GM12892 (cell line): ENCODE measurements at regions not wholly inside any gene's neighbourhood (a gene's known extent, or its start where the extent isn't known, plus 50 kb on each side); places are given as distances from the start of the nearest gene placed in this dataset.

ENCODE experiments used
- POLR2AphosphoS5 ChIP-seq: IDR thresholded peaks from 2 replicates; pipeline ENCODE4 v1.6.1; 2011; ENCODE audit warnings: low read depth, low read length, control low read depth
- TAF1 ChIP-seq: IDR thresholded peaks from 2 replicates; pipeline ENCODE4 v1.6.1; 2011; ENCODE audit warnings: low read depth, mild to moderate bottlenecking, control low read depth, low read length, borderline replicate concordance

DNA sequence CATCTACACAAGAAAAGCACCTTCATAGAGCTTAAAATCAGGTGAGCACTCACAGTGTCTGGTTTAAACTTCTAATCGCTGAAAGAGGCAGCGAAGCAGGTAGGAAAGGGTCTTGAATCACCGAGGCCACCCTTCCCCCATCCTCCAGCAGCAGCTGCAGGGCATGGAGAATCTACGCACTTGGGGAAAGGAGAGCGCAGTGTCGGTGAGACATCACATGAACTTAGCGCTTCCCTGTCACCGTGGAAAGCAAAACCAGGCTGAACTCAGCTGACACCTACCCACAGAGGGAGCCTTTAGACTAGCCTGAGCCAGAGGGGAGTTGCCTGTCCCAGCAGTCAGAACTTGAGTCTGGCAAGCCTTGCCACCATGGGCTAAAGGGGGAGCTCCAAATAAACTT, 197.2 kb upstream of the ZFP42 start:
- TF ChIP-seq POLR2AphosphoS5 (no peak), TAF1 (no peak)
